NCI-H1417 treated with DMSO at 0.1 percent for 48 hours (cell line): ENCODE measurements at regions not wholly inside any gene's neighbourhood (a gene's known extent, or its start where the extent isn't known, plus 50 kb on each side); places are given as distances from the start of the nearest gene placed in this dataset.

Source experiments
- DNase-seq: peaks from one replicate; lab custom pipeline; 2025; lab: John Stamatoyannopoulos, UW

- DNase-seq: no peak
Measured at GRCh38 chr18:40431071-40431985, 1523.7 kb upstream of the PIK3C3 start.

- DNase-seq: no peak
Measured at GRCh38 chr18:40423291-40423690, 1531.7 kb upstream of the PIK3C3 start.

GRCh38 chr18:40420675-40421074 lies 1534.4 kb upstream of the PIK3C3 start:
- DNase-seq: no peak

GRCh38 chr18:40417501-40417900 lies 1537.5 kb upstream of the PIK3C3 start:
- no peak for DNase-seq

- DNase-seq: no peak
Measured at GRCh38 chr18:40415821-40416220, 1539.2 kb upstream of the PIK3C3 start.

- DNase-seq: no peak
Measured at GRCh38 chr18:40415176-40415791, 1539.8 kb upstream of the PIK3C3 start.

GRCh38 chr18:40414155-40414754 lies 1540.8 kb upstream of the PIK3C3 start:
- no peak for DNase-seq

- peak; percentile 51 for DNase-seq
Measured at GRCh38 chr18:40413160-40413559, 1541.9 kb upstream of the PIK3C3 start.

- DNase-seq: no peak
Measured at GRCh38 chr18:40412410-40412809, 1542.6 kb upstream of the PIK3C3 start.

- DNase-seq: no peak
Measured at GRCh38 chr18:40407909-40408308, 1547.1 kb upstream of the PIK3C3 start.

GRCh38 chr18:40404284-40404683 lies 1550.8 kb upstream of the PIK3C3 start:
- no peak for DNase-seq

- no peak for DNase-seq
Measured at GRCh38 chr18:40402052-40402451, 1553.0 kb upstream of the PIK3C3 start.

- DNase-seq: no peak
Measured at GRCh38 chr18:40388121-40388520, 1566.9 kb upstream of the PIK3C3 start.

- no peak for DNase-seq
Measured at GRCh38 chr18:40387130-40387787, 1567.8 kb upstream of the PIK3C3 start.

GRCh38 chr18:40382197-40382596 lies 1572.8 kb upstream of the PIK3C3 start:
- no peak for DNase-seq

- DNase-seq: no peak
Measured at GRCh38 chr18:40380686-40381439, 1574.2 kb upstream of the PIK3C3 start.

GRCh38 chr18:40375837-40376236 lies 1579.2 kb upstream of the PIK3C3 start:
- no peak for DNase-seq

GRCh38 chr18:40371673-40372072 lies 1583.4 kb upstream of the PIK3C3 start:
- no peak for DNase-seq

- no peak for DNase-seq
Measured at GRCh38 chr18:40367576-40367975, 1587.5 kb upstream of the PIK3C3 start.

- DNase-seq: no peak
Measured at GRCh38 chr18:40366521-40366920, 1588.5 kb upstream of the PIK3C3 start.

- DNase-seq: no peak
Measured at GRCh38 chr18:40365526-40365925, 1589.5 kb upstream of the PIK3C3 start.

- DNase-seq: no peak
Measured at GRCh38 chr18:40360558-40360957, 1594.5 kb upstream of the PIK3C3 start.
